Stimulated activated CD8-positive, alpha-beta memory T cell treated with anti-CD3 and anti-CD28 coated beads, Interleukin-12 subunit alpha, Interleukin-12 subunit beta, amount 100 ng/mL, for 4 hours (primary cell): ENCODE measurements at regions not wholly inside any gene's neighbourhood (a gene's known extent, or its start where the extent isn't known, plus 50 kb on each side); places are given as distances from the start of the nearest gene placed in this dataset.

Experiments
- DNase-seq: peaks from one replicate; pipeline ENCODE4 v3.0.0-alpha.2; 2020; ENCODE audit warnings: low read depth

DNA sequence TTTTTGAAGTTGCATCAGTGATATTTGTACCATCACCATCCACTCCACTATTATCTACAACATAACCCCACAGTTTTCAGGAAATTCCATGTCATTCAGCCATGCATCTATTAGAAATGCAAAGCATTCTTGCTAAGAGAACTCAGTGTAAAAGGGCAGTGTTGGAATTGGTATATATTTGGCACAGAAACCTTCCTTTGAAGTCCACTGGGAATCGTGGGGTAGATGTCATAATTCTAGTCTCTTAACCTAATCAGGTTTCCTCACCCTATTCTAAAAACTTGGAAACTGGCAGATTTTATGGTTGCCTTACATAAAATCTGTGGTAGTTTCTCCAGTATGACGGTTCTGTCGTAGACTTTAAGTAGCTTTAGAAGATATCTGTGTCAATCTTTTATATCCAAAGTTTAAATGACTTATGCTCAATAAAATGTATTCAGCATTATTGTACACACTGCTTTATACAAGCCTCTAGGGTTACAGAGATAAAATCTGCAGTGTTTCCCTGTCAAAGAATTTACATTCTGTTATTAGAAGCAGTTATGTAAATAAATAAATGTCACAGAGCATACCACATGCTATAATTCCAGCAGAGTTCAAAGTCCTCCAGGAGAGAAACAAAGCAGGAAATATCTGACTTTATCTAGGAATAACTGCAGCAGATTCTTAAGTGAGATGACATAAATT lies 704.4 kb upstream of the CELF2 start:
- DNase-seq, result no peak

DNA sequence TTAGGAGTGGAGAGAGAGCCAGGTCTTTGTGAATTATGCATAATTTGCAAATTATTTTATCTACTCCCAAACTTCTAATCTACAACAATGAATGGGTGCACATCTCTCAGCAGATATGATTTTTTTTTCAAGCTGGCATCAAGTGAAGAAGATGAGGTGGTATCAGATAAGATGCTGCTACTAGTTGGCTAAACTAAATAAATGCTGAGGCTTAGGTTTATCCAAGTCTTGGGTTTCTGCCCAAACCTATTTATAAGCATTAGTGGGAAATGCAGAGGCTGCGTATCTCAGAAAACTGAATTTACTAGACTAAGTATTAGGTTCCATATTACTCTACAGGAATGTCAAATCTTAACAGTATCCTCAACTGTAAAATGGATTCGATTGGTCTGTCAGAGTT lies 703.0 kb upstream of the CELF2 start:
- no peak for DNase-seq

DNA sequence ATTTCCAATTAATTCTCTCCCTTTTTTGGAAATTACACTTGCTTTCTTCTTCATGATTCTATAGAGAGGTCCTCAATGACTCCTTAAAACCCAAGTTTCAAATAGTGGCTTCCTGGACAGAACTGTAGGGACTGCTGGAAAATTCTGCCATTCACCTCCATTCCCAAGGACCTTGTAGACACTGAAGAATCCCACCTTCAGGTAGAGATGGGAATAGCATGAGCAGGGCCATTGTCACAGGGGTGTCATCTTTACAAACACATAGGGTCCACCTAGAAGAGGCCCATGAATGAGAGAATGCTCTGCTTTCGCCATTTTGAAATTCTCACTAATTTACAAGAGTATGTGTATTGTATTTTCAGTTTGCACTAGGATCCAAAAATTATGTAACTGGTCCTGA lies 701.7 kb upstream of the CELF2 start:
- DNase-seq, result no peak

DNA sequence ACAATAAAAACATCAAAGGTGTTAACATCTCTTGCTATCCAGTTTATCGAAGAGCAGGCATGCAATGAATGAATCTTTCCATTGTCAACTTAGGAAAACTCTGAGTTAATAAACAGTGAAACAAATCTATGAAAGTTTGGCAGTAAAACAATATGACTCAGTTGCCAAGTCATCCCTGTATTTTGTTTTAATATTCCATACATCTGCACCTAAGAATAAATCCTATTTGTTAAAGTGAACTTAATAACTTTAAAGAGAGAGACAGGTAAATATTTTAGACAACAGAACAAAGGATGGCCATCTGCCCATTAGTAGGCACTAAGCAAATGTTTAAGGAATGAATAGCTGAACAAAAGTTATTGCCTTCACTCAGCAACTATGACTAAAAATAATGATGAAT lies 700.5 kb upstream of the CELF2 start:
- no peak for DNase-seq

DNA sequence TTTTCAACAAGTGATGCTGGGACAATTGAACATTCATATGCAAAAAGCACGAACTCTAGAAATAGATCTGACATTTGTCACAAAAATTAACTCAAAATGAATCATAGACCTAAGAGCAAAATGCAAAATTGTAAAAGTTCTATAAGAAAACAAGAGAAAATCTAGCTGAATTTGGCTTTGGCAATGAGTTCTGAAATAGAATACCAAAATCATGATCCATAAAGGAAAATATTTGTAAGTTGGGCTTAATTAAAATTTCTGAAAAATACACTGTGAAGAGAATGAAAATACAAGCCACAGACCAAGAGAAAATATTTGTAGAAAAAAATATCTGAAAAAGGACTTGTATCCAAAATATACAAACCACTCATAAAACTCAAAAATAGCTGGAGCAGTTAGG lies 698.8 kb upstream of the CELF2 start:
- no peak for DNase-seq

DNA sequence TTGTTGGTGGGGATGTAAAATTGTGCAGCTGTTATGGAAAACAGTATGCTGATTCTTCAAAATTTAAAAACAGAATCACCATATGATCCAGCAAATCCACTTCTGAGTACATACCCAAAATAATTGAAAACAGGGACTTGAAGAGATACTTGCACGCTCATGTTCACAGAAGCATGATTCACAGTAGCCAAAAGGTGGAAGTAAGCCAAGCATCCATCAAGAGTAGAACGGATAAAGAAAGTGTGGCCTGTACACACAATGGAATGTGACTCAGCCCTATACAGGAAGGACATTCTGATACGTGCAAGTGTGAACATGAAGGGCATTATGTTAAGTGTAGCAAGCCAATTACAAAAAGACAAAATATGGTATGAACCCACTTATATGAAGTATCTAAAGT lies 696.7 kb upstream of the CELF2 start:
- DNase-seq, result no peak

DNA sequence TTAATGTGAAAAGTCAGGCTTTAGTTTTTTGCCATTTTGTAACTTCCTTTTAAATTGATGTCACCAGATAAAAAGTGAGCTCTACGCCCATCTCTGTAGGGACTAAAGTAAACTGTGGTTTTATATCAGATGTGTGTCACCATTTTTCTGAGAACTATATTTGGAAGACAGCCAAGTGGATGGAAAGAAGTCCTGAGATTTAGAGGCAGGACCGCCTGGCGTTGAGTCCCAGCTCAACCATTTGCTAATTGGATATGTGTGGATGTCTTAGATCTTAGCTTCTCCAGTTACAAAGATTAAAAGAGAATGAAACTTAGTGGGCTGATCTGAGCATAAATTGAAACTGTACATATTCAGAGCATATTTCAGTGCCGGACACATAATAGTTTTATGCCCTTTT lies 691.6 kb upstream of the CELF2 start:
- DNase-seq, result no peak

DNA sequence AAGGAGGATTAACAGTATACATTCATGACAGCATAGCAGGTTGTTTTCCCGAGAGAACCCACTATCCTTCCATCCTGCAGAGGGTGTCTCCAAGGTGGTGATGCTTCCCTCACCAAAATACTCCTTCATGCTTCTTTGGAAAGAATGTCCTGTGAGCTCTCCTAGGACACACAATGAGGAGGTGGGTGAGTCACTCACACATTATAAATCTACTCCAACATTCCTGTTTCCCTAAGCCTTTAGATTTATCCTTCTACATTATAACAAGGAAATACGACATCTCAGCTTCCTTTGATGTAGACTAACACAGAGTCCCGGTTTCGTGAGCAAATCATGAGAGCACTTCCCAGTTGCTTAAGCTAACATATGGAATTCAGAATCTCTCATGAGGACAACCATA lies 689.7 kb upstream of the CELF2 start:
- DNase-seq, result no peak

DNA sequence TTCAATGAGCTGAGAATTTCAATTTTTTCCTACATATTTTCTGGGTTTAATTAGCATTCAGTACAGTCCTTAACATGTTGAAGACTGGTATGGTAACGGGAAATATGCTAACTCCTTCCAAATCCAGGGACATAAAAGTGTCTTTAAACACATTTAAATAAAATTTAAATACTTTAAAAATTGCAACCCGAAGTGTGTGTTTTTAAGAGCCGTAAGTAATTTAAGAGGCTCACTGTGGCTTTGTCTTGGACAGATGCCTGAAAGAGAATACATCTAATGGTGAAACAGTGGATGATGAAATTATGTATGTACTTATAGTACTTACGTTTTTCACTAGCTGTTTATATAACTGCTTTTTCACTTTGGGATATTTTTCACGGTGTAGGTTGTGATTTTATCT lies 687.3 kb upstream of the CELF2 start:
- DNase-seq, result no peak

DNA sequence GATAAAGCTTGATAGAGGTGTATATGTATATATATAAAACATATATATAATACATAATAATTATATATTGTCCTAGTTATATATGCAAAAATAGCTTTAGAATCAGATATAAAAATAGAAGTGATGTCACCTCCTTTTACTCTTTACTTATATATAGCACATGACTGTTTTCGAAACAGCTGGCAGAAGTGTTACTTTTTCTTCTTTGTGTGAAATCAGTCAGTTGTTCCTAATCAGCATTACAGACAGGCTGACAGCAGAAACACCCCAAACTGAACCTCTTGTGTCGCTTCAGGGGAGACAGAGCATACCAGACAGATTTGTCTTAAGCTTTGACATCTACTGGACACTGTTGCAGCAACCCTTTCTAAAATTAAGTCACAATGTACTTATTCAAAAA lies 684.9 kb upstream of the CELF2 start:
- no peak for DNase-seq

DNA sequence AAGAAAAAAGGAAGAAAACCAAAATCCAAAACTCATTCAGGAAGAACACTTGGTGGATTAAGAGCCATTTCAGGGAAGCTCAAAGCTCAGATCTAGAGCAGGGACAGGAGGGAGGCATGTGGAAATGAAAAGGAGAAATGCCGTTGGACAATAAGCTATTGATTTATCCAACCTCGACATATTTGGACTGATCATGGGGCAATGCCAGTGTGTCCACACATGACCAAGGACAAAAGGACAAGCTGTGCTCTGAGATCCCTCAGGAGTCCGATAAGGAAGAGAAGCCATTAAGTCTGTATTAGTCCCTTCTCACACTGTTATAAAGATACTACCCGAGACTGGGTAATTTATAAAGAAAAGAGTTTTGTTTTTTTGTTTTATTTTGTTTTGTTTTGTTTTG lies 684.0 kb upstream of the CELF2 start:
- no peak for DNase-seq

DNA sequence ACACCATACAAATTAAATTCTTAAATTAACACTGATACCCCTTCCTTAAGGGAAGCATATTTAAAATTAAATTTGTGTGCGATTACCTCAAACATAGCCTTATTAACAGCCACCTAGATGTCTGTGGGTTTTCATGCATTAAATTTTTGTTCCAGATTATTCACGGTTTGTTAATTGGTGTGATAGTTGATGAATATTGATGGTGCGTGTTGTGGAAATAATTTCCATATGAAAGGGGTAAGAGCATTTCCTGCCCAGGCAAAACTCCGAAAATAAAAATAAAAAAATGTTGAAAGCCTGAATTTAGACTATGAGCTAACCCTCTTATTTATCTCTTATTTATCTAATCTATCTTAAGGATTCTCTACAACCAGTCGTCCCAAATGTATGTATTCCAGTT lies 679.3 kb upstream of the CELF2 start:
- no peak for DNase-seq

DNA sequence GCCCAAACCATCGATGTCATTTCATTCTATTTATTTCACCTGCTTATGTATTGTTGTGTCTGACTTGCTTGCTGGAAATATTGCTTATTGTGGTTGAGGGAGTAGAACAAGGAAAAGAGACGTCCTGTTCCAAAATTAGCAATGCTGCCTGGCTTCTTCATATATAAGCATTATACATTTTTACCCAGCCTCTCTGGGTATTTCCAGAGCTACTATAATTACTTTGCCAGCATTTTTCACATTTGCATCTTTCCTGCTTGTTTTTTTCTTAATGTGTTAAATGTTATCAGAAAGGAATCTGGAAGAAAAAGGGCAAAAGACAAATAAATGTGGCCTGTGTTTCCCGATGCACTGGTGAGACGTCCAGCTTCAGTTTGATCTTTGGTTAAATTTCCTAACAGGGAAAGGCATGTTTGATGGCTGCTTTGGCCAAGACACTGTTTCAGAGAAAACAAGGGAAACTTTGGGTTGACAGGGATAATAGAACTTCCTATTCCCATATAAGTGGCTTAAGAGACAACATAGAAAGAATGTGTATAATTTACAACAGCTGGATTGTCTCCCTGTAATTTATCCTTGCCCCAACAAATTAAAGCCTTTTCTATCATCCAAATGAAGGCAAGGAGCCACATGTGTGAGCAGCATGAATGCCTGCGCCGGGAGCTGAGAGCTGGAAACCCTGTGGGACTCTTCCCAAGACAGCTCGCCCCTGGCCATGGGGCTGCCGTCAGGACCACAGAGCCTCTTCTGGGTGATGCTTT lies 671.1 kb upstream of the CELF2 start:
- no peak for DNase-seq

DNA sequence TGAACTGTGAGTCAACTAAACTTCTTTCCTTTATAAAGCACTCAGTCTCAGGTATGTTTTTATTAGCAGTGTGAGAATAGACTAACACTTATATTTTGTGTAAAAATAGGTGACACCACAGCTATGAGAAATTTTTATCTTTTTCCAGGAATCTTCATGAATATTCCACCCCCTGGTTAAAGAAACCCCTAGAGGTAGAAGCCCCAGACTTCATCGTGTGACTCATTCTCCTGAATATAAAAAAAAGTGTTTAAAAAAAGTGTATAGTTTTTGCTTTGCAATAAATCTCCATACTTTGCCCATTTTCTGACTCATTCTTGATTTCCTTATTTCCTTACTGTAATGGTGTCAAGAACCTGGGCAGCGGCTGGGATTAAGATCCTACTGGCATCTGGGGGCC lies 667.6 kb upstream of the CELF2 start:
- no peak for DNase-seq

DNA sequence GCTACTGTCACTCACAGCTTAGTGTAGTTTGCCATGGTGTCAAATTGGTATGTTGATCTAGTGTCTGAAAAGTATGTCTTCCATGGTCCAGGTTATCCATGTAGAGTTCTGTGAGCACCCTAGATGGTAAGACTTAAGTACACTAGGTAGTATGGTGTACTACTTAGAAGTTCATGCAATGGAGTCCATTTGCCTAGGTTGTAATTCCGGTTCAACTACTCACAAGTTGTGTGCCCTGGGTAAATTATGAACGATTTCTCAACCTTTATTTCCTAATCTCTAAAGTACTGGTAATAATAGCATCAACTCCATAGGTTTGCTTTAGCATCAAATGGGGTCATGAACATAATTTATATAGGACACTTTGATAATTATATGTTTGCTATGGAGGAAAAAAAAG lies 666.2 kb upstream of the CELF2 start:
- DNase-seq, result no peak

DNA sequence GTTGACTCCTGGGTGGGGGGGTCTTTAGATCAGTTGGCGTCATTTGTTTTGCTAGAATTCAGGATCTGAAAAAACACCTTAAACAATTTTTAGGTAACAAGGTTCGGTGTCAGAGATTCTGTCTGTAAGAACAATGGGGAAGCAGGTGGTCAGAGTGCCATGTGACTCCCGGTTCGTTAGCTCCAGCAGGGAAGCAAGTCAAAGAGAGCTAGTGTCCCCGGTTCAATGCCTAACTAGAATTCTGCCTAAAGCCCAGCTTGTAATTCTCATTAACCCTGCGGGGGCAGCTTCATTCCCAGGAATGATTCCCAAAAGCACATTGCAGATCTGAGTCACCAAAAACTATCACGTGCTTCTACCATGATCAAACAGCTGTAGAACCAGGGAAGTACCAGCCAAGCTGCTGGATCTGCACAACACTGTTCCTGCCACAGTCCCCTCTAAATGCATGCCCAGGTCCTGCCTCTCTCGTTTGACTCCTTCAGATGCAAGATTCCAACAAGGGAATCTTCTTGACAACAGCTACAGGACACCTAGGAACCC lies 664.3 kb upstream of the CELF2 start:
- DNase-seq, result no peak

DNA sequence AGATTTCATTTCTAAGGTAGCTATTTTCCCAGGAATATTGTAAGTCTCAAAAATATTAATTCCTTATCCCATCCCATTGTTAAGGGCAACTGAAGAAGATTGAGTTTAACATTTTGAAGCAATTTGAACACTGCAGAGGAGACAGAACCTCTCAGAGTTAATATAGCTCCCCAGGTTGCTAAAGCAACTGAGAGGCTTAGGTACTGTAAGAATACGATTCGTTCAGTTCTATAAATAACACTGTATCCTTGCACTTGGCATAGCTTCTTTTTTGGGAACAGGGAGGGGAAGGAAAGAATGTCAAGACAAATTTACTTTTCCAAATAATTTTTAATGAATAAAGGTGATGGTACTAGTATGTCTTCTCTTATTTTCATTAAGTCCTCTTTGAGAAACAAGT lies 658.4 kb upstream of the CELF2 start:
- no peak for DNase-seq

DNA sequence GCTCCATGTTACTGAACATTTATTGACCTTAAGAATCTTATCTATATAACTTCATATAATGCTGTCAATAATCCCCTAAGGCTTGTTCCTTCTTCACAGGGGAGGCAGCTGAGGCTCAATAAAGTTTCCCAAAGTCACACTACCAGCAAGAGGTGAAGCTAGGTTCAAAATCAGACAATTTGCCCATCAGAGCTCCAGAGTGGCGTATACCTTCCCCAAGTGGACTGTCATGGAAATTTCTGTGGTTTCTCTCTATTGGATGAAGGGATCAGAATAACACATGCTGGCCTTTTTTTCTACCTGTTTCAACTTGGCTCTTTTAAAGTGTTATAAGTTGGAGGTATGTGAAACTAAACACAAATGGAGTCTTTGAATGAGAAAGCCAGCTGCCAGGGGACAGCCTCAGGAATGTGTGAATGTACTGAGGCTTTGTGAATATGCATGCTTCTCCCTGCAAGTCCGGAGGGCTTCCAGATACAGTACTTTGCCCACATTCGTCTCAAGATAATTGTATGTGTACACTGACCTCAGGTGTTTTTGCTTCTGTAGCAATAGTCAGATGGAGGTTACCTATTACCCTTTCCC lies 656.3 kb upstream of the CELF2 start:
- DNase-seq, result no peak

DNA sequence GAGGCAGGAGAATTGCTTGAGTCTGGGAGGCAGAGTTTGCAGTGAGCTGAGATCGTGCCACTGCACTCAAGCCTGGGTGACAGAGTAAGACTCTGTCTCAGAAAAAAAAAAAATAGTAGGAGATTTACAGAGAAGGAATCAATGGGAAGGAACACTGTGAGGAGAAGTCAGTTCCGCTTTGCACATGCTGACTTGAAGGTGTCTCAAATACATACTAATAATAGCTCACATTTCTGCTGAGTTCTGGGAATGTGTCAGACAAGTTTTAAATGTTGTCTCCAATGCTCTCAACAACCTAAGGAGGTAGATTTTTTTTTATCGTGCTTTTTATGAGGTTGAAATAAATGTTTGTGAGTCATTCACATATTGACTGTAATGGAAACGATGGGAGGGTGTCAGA lies 654.9 kb upstream of the CELF2 start:
- DNase-seq, result no peak

DNA sequence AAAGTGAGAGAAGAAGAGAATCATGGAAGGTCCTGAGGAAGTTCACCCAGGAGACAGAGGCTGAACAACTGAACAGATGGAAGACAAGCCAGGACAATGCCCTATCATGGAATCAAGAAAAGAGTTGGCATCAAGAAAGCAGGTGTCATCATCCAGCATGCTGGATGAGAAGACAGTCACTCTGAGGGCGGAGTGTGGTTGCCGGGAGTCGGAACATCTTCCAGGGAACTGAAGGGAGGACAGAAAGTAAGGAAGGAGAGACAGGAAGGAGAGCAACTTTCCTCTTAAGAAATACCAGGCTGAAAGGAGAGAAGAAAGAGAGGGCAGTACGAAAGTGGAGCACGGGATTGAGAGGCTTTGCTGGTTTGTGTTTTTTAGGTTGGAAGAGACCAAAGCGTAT lies 654.5 kb upstream of the CELF2 start:
- no peak for DNase-seq

DNA sequence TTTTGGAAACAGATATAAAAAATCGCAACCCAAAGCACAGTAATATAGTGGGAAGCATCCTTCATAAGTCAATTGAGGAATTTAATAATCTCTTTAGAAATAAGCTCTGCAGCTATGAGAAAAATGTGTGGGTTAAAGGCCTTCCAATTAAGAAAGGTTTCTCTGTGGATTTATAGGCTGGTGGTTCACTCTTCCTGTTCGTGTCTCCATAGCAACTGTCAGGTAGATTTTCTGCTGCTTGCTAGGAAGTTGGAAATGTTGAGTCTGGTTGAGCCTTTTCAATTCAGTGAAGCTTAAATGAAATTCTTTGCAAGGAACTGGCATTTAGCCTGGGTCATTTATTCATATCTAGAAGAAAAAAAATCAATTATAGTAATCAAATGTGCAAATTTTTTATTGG lies 652.8 kb upstream of the CELF2 start:
- DNase-seq, result no peak

DNA sequence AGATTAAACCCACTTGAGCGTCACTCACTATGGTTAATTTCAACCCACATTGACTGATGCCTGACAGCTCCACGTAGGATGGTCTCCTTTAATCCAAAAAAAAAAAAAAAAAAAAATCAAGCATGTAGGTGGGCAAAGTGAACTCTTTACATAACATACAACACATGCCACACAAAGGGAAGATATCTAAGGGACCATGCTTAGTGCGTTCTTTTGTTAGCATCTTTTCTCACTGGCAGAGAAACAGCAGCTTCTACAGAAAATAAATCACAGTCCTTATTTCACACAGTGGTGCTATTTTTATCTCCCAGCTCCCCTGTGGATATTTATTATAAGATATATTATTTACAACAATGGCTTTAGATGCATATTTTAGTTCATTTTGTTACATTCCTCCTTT lies 652.0 kb upstream of the CELF2 start:
- DNase-seq, result no peak

DNA sequence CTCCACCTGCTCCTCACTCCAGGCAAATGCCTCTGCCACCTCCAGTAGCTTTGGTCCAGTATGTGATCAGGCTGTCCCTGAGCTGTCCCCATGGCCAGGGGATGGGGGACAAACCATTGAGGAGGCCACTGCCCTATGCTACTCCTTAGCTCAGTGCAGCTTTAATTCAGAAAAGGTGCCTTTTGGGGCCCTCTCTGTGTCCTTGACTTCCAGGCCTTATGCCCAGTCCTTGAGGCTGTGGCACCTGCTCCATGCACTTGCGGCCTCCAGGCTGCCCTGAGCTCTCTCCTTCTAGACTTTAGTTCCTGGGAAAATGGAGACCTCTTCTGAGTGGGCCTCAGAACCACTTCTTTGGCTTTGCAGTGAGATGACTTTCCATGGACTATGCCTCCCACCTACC lies 650.8 kb upstream of the CELF2 start:
- DNase-seq, result no peak

DNA sequence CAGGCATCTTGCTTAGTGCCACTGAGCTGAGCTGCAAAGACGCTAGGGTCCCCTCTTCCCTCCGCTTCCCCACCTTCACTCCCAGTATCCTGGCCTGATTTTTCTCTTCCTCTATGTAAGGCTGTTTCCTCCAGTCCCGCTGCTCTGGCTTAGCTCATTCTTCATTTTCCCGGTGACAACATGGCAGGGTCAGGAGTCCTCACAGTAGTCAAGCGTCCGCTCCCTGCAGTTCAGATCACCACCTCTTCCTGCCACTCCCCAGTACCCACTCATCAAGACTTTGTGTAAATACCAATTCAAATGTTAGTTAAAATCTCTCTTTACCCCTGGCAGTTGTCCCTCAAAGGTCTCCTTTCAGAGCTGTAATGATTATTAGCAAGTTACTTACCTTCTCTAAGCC lies 650.4 kb upstream of the CELF2 start:
- no peak for DNase-seq
